Common myeloid progenitor, CD34-positive (primary cell): ENCODE measurements at regions not wholly inside any gene's neighbourhood (a gene's known extent, or its start where the extent isn't known, plus 50 kb on each side); places are given as distances from the start of the nearest gene placed in this dataset.
A peak's percentile ranks its signal among the peaks of the same experiment; 100 is the strongest.
"Not testable (repeated sequence)": the region's sequence is repeated elsewhere in the genome, so short reads cannot be mapped to it uniquely, and the experiment has no call there.

ENCODE experiments used
- CTCF ChIA-PET: fragments of 350-600 bp; sonication (Branson Sonifier 250); formaldehyde crosslinking; loops from one replicate; lab custom pipeline; 2021; ENCODE audit warnings: antibody characterized with exemption; lab: Charles Lee
- POLR2A ChIA-PET: fragments of 350-600 bp; sonication (Branson Sonifier 250); formaldehyde crosslinking; loops from one replicate; lab custom pipeline; 2021; ENCODE audit warnings: antibody characterized with exemption; lab: Charles Lee
- DNase-seq, 3 donors: peaks; one replicate each; pipeline versions ENCODE4 v3.0.0 to v3.0.0-alpha.2; 2013
- H3K27ac ChIP-seq, 2 experiments: 1 replicate in 1 of 2; 2 replicates in 1 of 2; pipeline ENCODE4 v1.7.0; 2013; ENCODE audit warnings: inconsistent platforms in 2 of 2, low read length in 2 of 2, mild to moderate bottlenecking in 2 of 2, low read depth in 1 of 2, moderate library complexity in 1 of 2; ENCODE audit not compliant: severe bottlenecking in 2 of 2, insufficient read depth in 1 of 2, poor library complexity in 1 of 2
- H3K27me3 ChIP-seq, 5 experiments: replicated peaks in 2 of 5; 1 replicate in 3 of 5; 2 replicates in 2 of 5; pipeline versions ENCODE4 v1.6.1 to v1.7.0; 2013; ENCODE audit warnings: low read length in 4 of 5, mild to moderate bottlenecking in 2 of 5, moderate library complexity in 2 of 5, inconsistent platforms in 1 of 5; ENCODE audit not compliant: insufficient read depth in 5 of 5, control insufficient read depth in 4 of 5
- H3K36me3 ChIP-seq, 4 experiments: 1 replicate in 2 of 4; 2 replicates in 2 of 4; pipeline versions ENCODE4 v1.6.1 to v1.7.0; 2013; ENCODE audit warnings: low read length in 3 of 4, control low read depth in 1 of 4, mild to moderate bottlenecking in 1 of 4; ENCODE audit not compliant: control insufficient read depth in 4 of 4, insufficient read depth in 4 of 4
- H3K4me1 ChIP-seq, 4 experiments: 1 replicate in 3 of 4; 2 replicates in 1 of 4; pipeline versions ENCODE4 v1.6.1 to v1.7.1; 2013; ENCODE audit warnings: low read length in 3 of 4, mild to moderate bottlenecking in 3 of 4, control low read depth in 1 of 4, inconsistent platforms in 1 of 4, moderate library complexity in 1 of 4; ENCODE audit not compliant: control insufficient read depth in 4 of 4, insufficient read depth in 4 of 4; ENCODE audit errors: control extremely low read depth in 1 of 4
- H3K4me3 ChIP-seq, 7 experiments: 1 replicate in 4 of 7; 2 replicates in 3 of 7; pipeline versions ENCODE4 v1.5.1 to v1.7.0; 2013; ENCODE audit warnings: mild to moderate bottlenecking in 7 of 7, low read length in 6 of 7, moderate library complexity in 6 of 7, inconsistent platforms in 2 of 7, low read depth in 2 of 7, control low read depth in 1 of 7; ENCODE audit not compliant: insufficient read depth in 4 of 7, control insufficient read depth in 1 of 7; ENCODE audit errors: extremely low read depth in 1 of 7
- H3K9me3 ChIP-seq, 5 experiments: 1 replicate in 4 of 5; 2 replicates in 1 of 5; pipeline versions ENCODE4 v1.6.1 to v1.7.1; 2013; ENCODE audit warnings: low read length in 4 of 5, mild to moderate bottlenecking in 2 of 5, inconsistent platforms in 1 of 5, low read depth in 1 of 5, moderate library complexity in 1 of 5; ENCODE audit not compliant: control insufficient read depth in 4 of 5, insufficient read depth in 2 of 5; ENCODE audit errors: control extremely low read depth in 1 of 5
- WGBS: methylation state at CpG from one replicate; pipeline ENCODE4 v1.1.5; 2013; ENCODE audit not compliant: insufficient coverage; 5-methylcytosine and 5-hydroxymethylcytosine counted together

GRCh38 chr2:123578016-123578415 is 447.1 kb upstream of the CNTNAP5 start:
- no peaks in the 10 kb centered on the region for H3K36me3 ChIP-seq
- CTCF ChIA-PET: no interaction called here
- no CpG with 5 or more reads among the region's 2 CpGs for WGBS
- POLR2A ChIA-PET: no interaction called here
- H3K27ac ChIP-seq: no peak overlapping the region
- H3K4me1 ChIP-seq: peaks cover 0 to 6% (median 2%) of the 10 kb centered on the region in 4 experiments
- no peaks in the 10 kb centered on the region for H3K27me3 ChIP-seq
- DNase-seq: peak in 2 of 3 donors; percentile 34 to 63
- H3K9me3 ChIP-seq: no peaks in the 10 kb centered on the region
- no peak overlapping the region for H3K4me3 ChIP-seq

- CTCF ChIA-PET: no interaction called here
- H3K9me3 ChIP-seq: peaks cover 0 to 4% (median 2%) of the 10 kb centered on the region in 5 experiments
- no peak overlapping the region for H3K4me3 ChIP-seq
- no peaks in the 10 kb centered on the region for H3K27me3 ChIP-seq
- H3K36me3 ChIP-seq: no peaks in the 10 kb centered on the region
- H3K27ac ChIP-seq: no peak overlapping the region
- POLR2A ChIA-PET: no interaction called here
- no peak for DNase-seq
- no CpG with 5 or more reads among the region's 1 CpG for WGBS
- no peaks in the 10 kb centered on the region for H3K4me1 ChIP-seq
Observed at GRCh38 chr2:123596621-123597020, 428.5 kb upstream of the CNTNAP5 start.

- ChIA-PET POLR2A (no interaction called here), CTCF (no interaction called here)
- H3K27me3 ChIP-seq: no peaks in the 10 kb centered on the region
- no peak overlapping the region for H3K27ac ChIP-seq
- H3K36me3 ChIP-seq: no peaks in the 10 kb centered on the region
- no CpG with 5 or more reads among the region's 2 CpGs for WGBS
- no peak overlapping the region for H3K4me3 ChIP-seq
- DNase-seq: no peak
- peaks cover 0 to 2% (median 0%) of the 10 kb centered on the region in 5 experiments for H3K9me3 ChIP-seq
- H3K4me1 ChIP-seq: no peaks in the 10 kb centered on the region
Observed at GRCh38 chr2:123597988-123598387, 427.1 kb upstream of the CNTNAP5 start.

- H3K27ac ChIP-seq: no peak overlapping the region
- H3K27me3 ChIP-seq: no peaks in the 10 kb centered on the region
- H3K4me3 ChIP-seq: no peak overlapping the region
- peaks cover 0 to 5% (median 0%) of the 10 kb centered on the region in 5 experiments for H3K9me3 ChIP-seq
- H3K4me1 ChIP-seq: no peaks in the 10 kb centered on the region
- CTCF ChIA-PET: interaction anchor here (0.6 kb wide), 1 partner anchor 24 kb away, joined by 4 read pairs; no protein-coding TSS in a partner anchor
- WGBS: no CpG with 5 or more reads among the region's 2 CpGs
- POLR2A ChIA-PET: no interaction called here
- no peaks in the 10 kb centered on the region for H3K36me3 ChIP-seq
- no peak for DNase-seq
Observed at GRCh38 chr2:123606631-123607030, 418.5 kb upstream of the CNTNAP5 start.

GRCh38 chr2:123609077-123609476 is 416.0 kb upstream of the CNTNAP5 start:
- Histone ChIP-seq H3K4me1 (no peaks in the 10 kb centered on the region), H3K4me3 (no peak overlapping the region), H3K9me3 (peaks cover 0 to 17% (median 4%) of the 10 kb centered on the region in 5 experiments), H3K27ac (no peak overlapping the region), H3K27me3 (no peaks in the 10 kb centered on the region), H3K36me3 (no peaks in the 10 kb centered on the region)
- DNase-seq: no peak
- no CpG with 5 or more reads among the region's 1 CpG for whole genome bisulfite sequencing
- POLR2A ChIA-PET: no interaction called here
- CTCF ChIA-PET: interaction anchor here (1.0 kb wide), 1 partner anchor 11 kb away, joined by 3 read pairs; no protein-coding TSS in a partner anchor

- H3K9me3 ChIP-seq: peaks cover 0 to 27% (median 4%) of the 10 kb centered on the region in 5 experiments
- CTCF ChIA-PET: no interaction called here
- no peaks in the 10 kb centered on the region for H3K36me3 ChIP-seq
- no peaks in the 10 kb centered on the region for H3K4me1 ChIP-seq
- no peak overlapping the region for H3K27ac ChIP-seq
- H3K4me3 ChIP-seq: no peak overlapping the region
- POLR2A ChIA-PET: no interaction called here
- no peak for DNase-seq
- no peaks in the 10 kb centered on the region for H3K27me3 ChIP-seq
Observed at GRCh38 chr2:123614596-123614995, 410.5 kb upstream of the CNTNAP5 start.

- 94% methylated on average over 8 of the region's 8 CpGs for WGBS
Observed at GRCh38 chr2:123618642-123619041, 406.4 kb upstream of the CNTNAP5 start.

More at GRCh38 chr2:123618642-123619041, 406.4 kb upstream of the CNTNAP5 start:
- H3K36me3 ChIP-seq, DNase-seq, H3K4me1 ChIP-seq, H3K27ac ChIP-seq, CTCF ChIA-PET, H3K27me3 ChIP-seq, H3K4me3 ChIP-seq, POLR2A ChIA-PET: not testable (repeated sequence)
- H3K9me3 ChIP-seq: peaks cover 0 to 12% (median 0%) of the 10 kb centered on the region in 5 experiments
